ENCODE measurements at regions not wholly inside any gene's neighbourhood (a gene's known extent, or its start where the extent isn't known, plus 50 kb on each side); places are given as distances from the start of the nearest gene placed in this dataset.

- no peak for TF ChIP-seq POLR2A (IDR thresholded peaks at IDR 0.05)
- TF ChIP-seq CTCF (IDR thresholded peaks at IDR 0.05): no peak
Observed at GRCh38 chr12:115882936-115883335, 394.6 kb downstream of the MED13L start.

GRCh38 chr12:115880238-115880637, 397.3 kb downstream of the MED13L start:
- intact Hi-C loops (cut with DNase I; ENCODE audit: low total_unique reads): no loop called here
- TF ChIP-seq POLR2A (IDR thresholded peaks at IDR 0.05) (no peak), CTCF (IDR thresholded peaks at IDR 0.05) (no peak)
- no peak overlapping the region for H3K4me3 ChIP-seq (ENCODE audit: low read depth, poor library complexity, severe bottlenecking)
- 74 to 83% methylated on average over 3 of the region's 3 CpGs for WGBS, 2 donors
- DNase-seq (ENCODE audit: low spot score in 2 of 2): no peak

More at GRCh38 chr12:115882936-115883335, 394.6 kb downstream of the MED13L start:
- no peak overlapping the region for H3K4me3 ChIP-seq (ENCODE audit: low read depth, poor library complexity, severe bottlenecking)
- DNase-seq (ENCODE audit: low spot score in 2 of 2): no peak
- intact Hi-C loops (cut with DNase I; ENCODE audit: low total_unique reads): no loop called here

- H3K4me3 ChIP-seq (ENCODE audit: low read depth, poor library complexity, severe bottlenecking): no peak overlapping the region
- no peak for DNase-seq (ENCODE audit: low spot score in 2 of 2)
- WGBS, 2 donors: 63 to 71% methylated on average over 5 of the region's 5 CpGs
- intact Hi-C loops (cut with DNase I; ENCODE audit: low total_unique reads): no loop called here
- no peak for TF ChIP-seq CTCF (IDR thresholded peaks at IDR 0.05)
- no peak for TF ChIP-seq POLR2A (IDR thresholded peaks at IDR 0.05)
Observed at GRCh38 chr12:115879354-115879753, 398.1 kb downstream of the MED13L start.

- TF ChIP-seq POLR2A (IDR thresholded peaks at IDR 0.05) (no peak), CTCF (IDR thresholded peaks at IDR 0.05) (no peak)
- no peak overlapping the region for H3K4me3 ChIP-seq (ENCODE audit: low read depth, poor library complexity, severe bottlenecking)
- no peak for DNase-seq (ENCODE audit: low spot score in 2 of 2)
- WGBS, 2 donors: 82% methylated on average over 3 of the region's 3 CpGs
- intact Hi-C loops (cut with DNase I; ENCODE audit: low total_unique reads): no loop called here
Observed at GRCh38 chr12:115873451-115874082, 403.9 kb downstream of the MED13L start.

- intact Hi-C loops (cut with DNase I; ENCODE audit: low total_unique reads): no loop called here
- TF ChIP-seq POLR2A (IDR thresholded peaks at IDR 0.05) (no peak), CTCF (IDR thresholded peaks at IDR 0.05) (no peak)
- H3K4me3 ChIP-seq (ENCODE audit: low read depth, poor library complexity, severe bottlenecking): no peak overlapping the region
- 33 to 41% methylated on average over 4 of the region's 4 CpGs for WGBS, 2 donors
- DNase-seq (ENCODE audit: low spot score in 2 of 2): peak in 1 of 2 donors; percentile 75
Observed at GRCh38 chr12:115872919-115873357, 404.6 kb downstream of the MED13L start.

GRCh38 chr12:115872212-115872611, 405.3 kb downstream of the MED13L start:
- 71 to 72% methylated on average over 1 of the region's 1 CpG for WGBS, 2 donors
- TF ChIP-seq CTCF (IDR thresholded peaks at IDR 0.05) (no peak), POLR2A (IDR thresholded peaks at IDR 0.05) (no peak)
- intact Hi-C loops (cut with DNase I; ENCODE audit: low total_unique reads): no loop called here

More at GRCh38 chr12:115872212-115872611, 405.3 kb downstream of the MED13L start:
- no peak overlapping the region for H3K4me3 ChIP-seq (ENCODE audit: low read depth, poor library complexity, severe bottlenecking)
- no peak for DNase-seq (ENCODE audit: low spot score in 2 of 2)

Data from lower leg skin (tissue), 4 donors.